Uterus (tissue), 2 donors: ENCODE measurements at regions not wholly inside any gene's neighbourhood (a gene's known extent, or its start where the extent isn't known, plus 50 kb on each side); places are given as distances from the start of the nearest gene placed in this dataset.

Experiments used
- POLR2A ChIP-seq, 2 donors: fragments of 450-650 bp; IDR thresholded peaks; one replicate each; pipeline ENCODE4 v1.6.1; 2016; ENCODE audit warnings: antibody characterized with exemption in 2 of 2, mild to moderate bottlenecking in 1 of 2, moderate library complexity in 1 of 2
- TF ChIP-seq, protein P1 (sequence below), 4 experiments: fragments of 200-600 bp in 2 of 4; fragments of 450-650 bp in 2 of 4; sonication (generic) in 2 of 4; IDR thresholded peaks; one replicate each; pipeline ENCODE4 v1.5.1; 2016 to 2019; ENCODE audit warnings: antibody characterized with exemption in 4 of 4, mild to moderate bottlenecking in 2 of 4, moderate library complexity in 1 of 4

DNA sequence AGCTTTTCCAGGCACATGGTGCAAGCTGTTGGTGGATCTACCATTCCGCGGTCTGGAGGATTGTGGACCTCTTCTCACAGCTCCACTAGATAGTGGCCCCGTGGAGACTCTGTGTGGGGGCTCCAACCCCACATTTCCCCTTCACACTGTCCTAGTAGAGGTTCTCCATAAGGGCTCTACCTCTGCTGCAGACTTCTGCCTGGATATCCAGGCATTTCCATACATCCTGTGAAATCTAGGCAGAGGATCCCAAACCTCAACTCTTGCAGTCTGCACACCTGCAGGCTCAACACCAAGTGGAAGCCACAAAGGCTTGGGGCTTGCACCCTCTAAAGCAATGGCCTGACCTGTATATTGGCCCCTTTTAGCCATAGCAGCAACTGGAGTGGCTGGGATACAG lies 283.4 kb upstream of the KLF4 start:
- TF ChIP-seq, protein P1, sequence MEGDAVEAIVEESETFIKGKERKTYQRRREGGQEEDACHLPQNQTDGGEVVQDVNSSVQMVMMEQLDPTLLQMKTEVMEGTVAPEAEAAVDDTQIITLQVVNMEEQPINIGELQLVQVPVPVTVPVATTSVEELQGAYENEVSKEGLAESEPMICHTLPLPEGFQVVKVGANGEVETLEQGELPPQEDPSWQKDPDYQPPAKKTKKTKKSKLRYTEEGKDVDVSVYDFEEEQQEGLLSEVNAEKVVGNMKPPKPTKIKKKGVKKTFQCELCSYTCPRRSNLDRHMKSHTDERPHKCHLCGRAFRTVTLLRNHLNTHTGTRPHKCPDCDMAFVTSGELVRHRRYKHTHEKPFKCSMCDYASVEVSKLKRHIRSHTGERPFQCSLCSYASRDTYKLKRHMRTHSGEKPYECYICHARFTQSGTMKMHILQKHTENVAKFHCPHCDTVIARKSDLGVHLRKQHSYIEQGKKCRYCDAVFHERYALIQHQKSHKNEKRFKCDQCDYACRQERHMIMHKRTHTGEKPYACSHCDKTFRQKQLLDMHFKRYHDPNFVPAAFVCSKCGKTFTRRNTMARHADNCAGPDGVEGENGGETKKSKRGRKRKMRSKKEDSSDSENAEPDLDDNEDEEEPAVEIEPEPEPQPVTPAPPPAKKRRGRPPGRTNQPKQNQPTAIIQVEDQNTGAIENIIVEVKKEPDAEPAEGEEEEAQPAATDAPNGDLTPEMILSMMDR (IDR thresholded peaks at IDR 0.05), result no peak
- TF ChIP-seq POLR2A (IDR thresholded peaks at IDR 0.05), result no peak
